SK-N-SH treated with all-trans-retinoic acid at 6 μM for 48 hours (cell line): ENCODE measurements at regions not wholly inside any gene's neighbourhood (a gene's known extent, or its start where the extent isn't known, plus 50 kb on each side); places are given as distances from the start of the nearest gene placed in this dataset.

Source experiments
- ATAC-seq: fragments of 200-7000 bp; cut with Tn5 transposase; 3 replicates; pipeline ENCODE4 v1.9.1; 2020; ENCODE audit warnings: mild to moderate bottlenecking, moderate library complexity
- ARNTL ChIP-seq: fragments of 450-650 bp; formaldehyde crosslinking; IDR thresholded peaks from 2 replicates; pipeline ENCODE4 v1.5.0; 2020; ENCODE audit warnings: low read depth, mild to moderate bottlenecking, moderate library complexity, borderline replicate concordance
- BACH2 ChIP-seq: fragments of 250-450 bp; sonication (Bioruptor Pico); IDR thresholded peaks from 2 replicates; pipeline ENCODE4 v1.9.0; 2021; ENCODE audit warnings: mild to moderate bottlenecking, borderline replicate concordance
- CREB5 ChIP-seq: fragments of 250-450 bp; sonication (Bioruptor Pico); IDR thresholded peaks from 2 replicates; pipeline ENCODE4 v1.5.1; 2020; ENCODE audit warnings: low read depth, mild to moderate bottlenecking, moderate library complexity
- CSDC2 ChIP-seq: fragments of 250-450 bp; sonication (Bioruptor Pico); IDR thresholded peaks from 2 replicates; pipeline ENCODE4 v1.5.0; 2020; ENCODE audit warnings: mild to moderate bottlenecking, moderate library complexity
- ESRRG ChIP-seq: fragments of 250-450 bp; sonication (Bioruptor Pico); IDR thresholded peaks from 2 replicates; pipeline ENCODE4 v1.6.1; 2021; ENCODE audit warnings: mild to moderate bottlenecking
- OSR1 ChIP-seq: fragments of 250-450 bp; sonication (Bioruptor Pico); IDR thresholded peaks from 2 replicates; pipeline ENCODE4 v1.8.0; 2022; ENCODE audit warnings: moderate library complexity, mild to moderate bottlenecking, inconsistent platforms
- POU6F1 ChIP-seq: fragments of 250-450 bp; sonication (Bioruptor Pico); IDR thresholded peaks from 2 replicates; pipeline ENCODE4 v1.8.0; 2021; ENCODE audit warnings: low read depth, mild to moderate bottlenecking, moderate library complexity, borderline replicate concordance
- PPARA ChIP-seq: fragments of 250-450 bp; sonication (Bioruptor Pico); IDR thresholded peaks from 2 replicates; pipeline ENCODE4 v1.5.0; 2020; ENCODE audit warnings: mild to moderate bottlenecking, borderline replicate concordance
- RARB ChIP-seq: fragments of 250-450 bp; sonication (Bioruptor Pico); IDR thresholded peaks from 2 replicates; pipeline ENCODE4 v1.8.0; 2021; ENCODE audit warnings: mild to moderate bottlenecking, moderate library complexity
- SNAI2 ChIP-seq: fragments of 250-450 bp; sonication (Bioruptor Pico); IDR thresholded peaks from 2 replicates; pipeline ENCODE4 v1.5.0; 2020; ENCODE audit warnings: mild to moderate bottlenecking, moderate library complexity
- TCF4 ChIP-seq: fragments of 250-450 bp; sonication (Bioruptor Pico); IDR thresholded peaks from 2 replicates; pipeline ENCODE4 v1.8.0; 2021; ENCODE audit warnings: mild to moderate bottlenecking, moderate library complexity, borderline replicate concordance
- TOX ChIP-seq: fragments of 250-450 bp; sonication (Bioruptor Pico); IDR thresholded peaks from 2 replicates; pipeline ENCODE4 v1.8.0; 2021; ENCODE audit warnings: mild to moderate bottlenecking, moderate library complexity, borderline replicate concordance
- TSHZ2 ChIP-seq: fragments of 250-450 bp; sonication (Bioruptor Pico); IDR thresholded peaks from 2 replicates; pipeline ENCODE4 v1.5.0; 2020; ENCODE audit warnings: mild to moderate bottlenecking, moderate library complexity
- ZC3H10 ChIP-seq: fragments of 250-450 bp; sonication (Bioruptor Pico); IDR thresholded peaks from 2 replicates; pipeline ENCODE4 v1.5.1; 2021; ENCODE audit warnings: mild to moderate bottlenecking, moderate library complexity
- ZFP3 ChIP-seq: fragments of 250-450 bp; sonication (Bioruptor Pico); IDR thresholded peaks from 2 replicates; pipeline ENCODE4 v1.5.0; 2020; ENCODE audit warnings: mild to moderate bottlenecking, moderate library complexity
- ZFP30 ChIP-seq: fragments of 450-650 bp; formaldehyde crosslinking; IDR thresholded peaks from 2 replicates; pipeline ENCODE4 v1.5.0; 2022; ENCODE audit warnings: mild to moderate bottlenecking, moderate library complexity
- ZNF565 ChIP-seq: fragments of 450-650 bp; formaldehyde crosslinking; conservative IDR thresholded peaks from 2 replicates; pipeline ENCODE4 v1.5.0; 2020; ENCODE audit warnings: low read depth, mild to moderate bottlenecking, moderate library complexity
- ZNF70 ChIP-seq: fragments of 450-650 bp; formaldehyde crosslinking; IDR thresholded peaks from 2 replicates; pipeline ENCODE4 v1.5.0; 2020; ENCODE audit warnings: mild to moderate bottlenecking, moderate library complexity
- ZNF8 ChIP-seq: fragments of 450-650 bp; formaldehyde crosslinking; IDR thresholded peaks from 2 replicates; pipeline ENCODE4 v1.5.0; 2020; ENCODE audit warnings: mild to moderate bottlenecking, moderate library complexity
- TF ChIP-seq, protein P1 (sequence below): fragments of 250-450 bp; sonication (Bioruptor Pico); IDR thresholded peaks from 2 replicates; pipeline ENCODE4 v1.8.0; 2020; ENCODE audit warnings: mild to moderate bottlenecking, moderate library complexity, borderline replicate concordance

GRCh38 chr5:117337064-117337749 is 762.6 kb upstream of the SEMA6A start:
- TF ChIP-seq ZC3H10 (CRISPR knock-in tag): no peak
- no peak for TF ChIP-seq RARB (CRISPR knock-in tag)
- TF ChIP-seq TCF4: no peak
- TF ChIP-seq ZFP3: no peak
- TF ChIP-seq TOX: no peak
- no peak for TF ChIP-seq POU6F1 (CRISPR knock-in tag)
- no peak for TF ChIP-seq ARNTL (CRISPR knock-in tag)
- TF ChIP-seq CREB5 (CRISPR knock-in tag): no peak
- no peak for TF ChIP-seq ZFP30 (CRISPR knock-in tag)
- TF ChIP-seq OSR1 (CRISPR knock-in tag): no peak
- TF ChIP-seq, protein P1, sequence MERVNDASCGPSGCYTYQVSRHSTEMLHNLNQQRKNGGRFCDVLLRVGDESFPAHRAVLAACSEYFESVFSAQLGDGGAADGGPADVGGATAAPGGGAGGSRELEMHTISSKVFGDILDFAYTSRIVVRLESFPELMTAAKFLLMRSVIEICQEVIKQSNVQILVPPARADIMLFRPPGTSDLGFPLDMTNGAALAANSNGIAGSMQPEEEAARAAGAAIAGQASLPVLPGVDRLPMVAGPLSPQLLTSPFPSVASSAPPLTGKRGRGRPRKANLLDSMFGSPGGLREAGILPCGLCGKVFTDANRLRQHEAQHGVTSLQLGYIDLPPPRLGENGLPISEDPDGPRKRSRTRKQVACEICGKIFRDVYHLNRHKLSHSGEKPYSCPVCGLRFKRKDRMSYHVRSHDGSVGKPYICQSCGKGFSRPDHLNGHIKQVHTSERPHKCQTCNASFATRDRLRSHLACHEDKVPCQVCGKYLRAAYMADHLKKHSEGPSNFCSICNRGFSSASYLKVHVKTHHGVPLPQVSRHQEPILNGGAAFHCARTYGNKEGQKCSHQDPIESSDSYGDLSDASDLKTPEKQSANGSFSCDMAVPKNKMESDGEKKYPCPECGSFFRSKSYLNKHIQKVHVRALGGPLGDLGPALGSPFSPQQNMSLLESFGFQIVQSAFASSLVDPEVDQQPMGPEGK (CRISPR knock-in tag): no peak
- TF ChIP-seq ZNF70: no peak
- TF ChIP-seq CSDC2 (CRISPR knock-in tag): no peak
- TF ChIP-seq PPARA (CRISPR knock-in tag): no peak
- TF ChIP-seq ZNF8 (CRISPR knock-in tag): no peak
- no peak for TF ChIP-seq ESRRG (CRISPR knock-in tag)
- no peak for TF ChIP-seq SNAI2 (CRISPR knock-in tag)
- TF ChIP-seq ZNF565 (CRISPR knock-in tag): no peak
- TF ChIP-seq BACH2 (CRISPR knock-in tag): no peak
- no peak for ATAC-seq

DNA sequence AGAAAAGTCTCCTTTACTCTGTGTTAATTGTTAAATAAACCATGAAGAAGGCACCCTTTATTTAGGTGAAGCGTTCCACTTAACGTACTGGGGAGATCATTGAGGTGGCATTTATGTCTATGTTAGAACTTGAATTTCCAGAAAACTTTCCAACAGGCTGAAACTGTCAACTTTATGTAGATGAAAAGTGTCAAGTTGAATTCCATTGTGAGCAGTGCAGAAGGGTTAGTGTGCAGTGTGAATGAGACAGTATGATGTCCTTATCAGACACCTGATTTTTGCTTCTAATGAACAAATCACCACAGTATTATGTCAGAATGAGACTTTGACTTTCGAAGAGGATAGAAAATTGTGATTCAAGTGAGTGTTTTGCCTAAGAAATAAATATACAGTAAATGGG is 761.6 kb upstream of the SEMA6A start:
- no peak for TF ChIP-seq BACH2 (CRISPR knock-in tag)
- TF ChIP-seq CSDC2 (CRISPR knock-in tag): no peak
- TF ChIP-seq ZNF8 (CRISPR knock-in tag): no peak
- TF ChIP-seq TCF4: no peak
- TF ChIP-seq OSR1 (CRISPR knock-in tag): no peak
- TF ChIP-seq TSHZ2 (CRISPR knock-in tag): no peak
- TF ChIP-seq ZFP3: no peak
- TF ChIP-seq, all 23 proteins: peak for 0
- ATAC-seq: no peak

DNA sequence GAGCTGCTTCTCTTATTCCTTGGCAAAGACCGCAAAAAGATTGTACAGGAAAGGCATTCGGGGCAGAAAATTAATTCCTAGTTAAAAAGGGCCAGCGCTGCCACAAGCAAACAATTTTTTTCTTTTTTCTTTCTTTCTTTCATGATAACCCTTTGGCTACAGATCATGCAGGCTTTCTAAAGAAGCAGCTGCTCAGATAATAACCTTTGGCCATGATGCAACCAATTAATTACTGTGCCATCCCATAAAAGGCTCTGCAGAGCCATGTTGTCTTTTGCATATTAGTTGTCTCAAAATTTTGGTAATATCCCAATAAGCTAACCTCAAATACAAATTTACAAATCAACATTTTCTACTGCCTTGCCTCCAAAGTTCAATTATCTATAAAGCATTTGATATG is 758.4 kb upstream of the SEMA6A start:
- ATAC-seq: no peak
- TF ChIP-seq POU6F1 (CRISPR knock-in tag) (no peak), ZFP3 (no peak)
